HFFc6 (cell line): ENCODE measurements at regions not wholly inside any gene's neighbourhood (a gene's known extent, or its start where the extent isn't known, plus 50 kb on each side); places are given as distances from the start of the nearest gene placed in this dataset.
"Not testable (repeated sequence)": the region's sequence is repeated elsewhere in the genome, so short reads cannot be mapped to it uniquely, and the experiment has no call there.

Experiments used
- DNase-seq: peaks from one replicate; pipeline ENCODE4 v3.0.0-alpha.2; 2018
- H3K27ac Mint-ChIP-seq: 2 replicates; pipeline ENCODE4 v1.8.0; 2020; ENCODE audit warnings: mild to moderate bottlenecking, mixed read lengths
- H3K27me3 Mint-ChIP-seq: 2 replicates; pipeline ENCODE4 v1.8.0; 2021; ENCODE audit warnings: mild to moderate bottlenecking, moderate library complexity, mixed read lengths; ENCODE audit not compliant: insufficient read depth
- H3K36me3 Mint-ChIP-seq: 2 replicates; pipeline ENCODE4 v1.8.0; 2021; ENCODE audit warnings: low read depth, mixed read lengths
- H3K4me1 Mint-ChIP-seq: 2 replicates; pipeline ENCODE4 v1.8.0; 2020; ENCODE audit warnings: low read depth, mixed read lengths
- H3K4me3 Mint-ChIP-seq: 2 replicates; pipeline ENCODE4 v1.8.0; 2020; ENCODE audit warnings: mild to moderate bottlenecking, moderate library complexity, mixed read lengths
- H3K9me3 Mint-ChIP-seq: 2 replicates; pipeline ENCODE4 v1.8.0; 2020; ENCODE audit warnings: mild to moderate bottlenecking, mixed read lengths
- TF ChIP-seq, protein P1 (sequence below): fragments of 200-600 bp; sonication (generic); IDR thresholded peaks from 2 replicates; pipeline ENCODE4 v1.5.0; 2021; ENCODE audit warnings: antibody characterized with exemption, mild to moderate bottlenecking

DNA sequence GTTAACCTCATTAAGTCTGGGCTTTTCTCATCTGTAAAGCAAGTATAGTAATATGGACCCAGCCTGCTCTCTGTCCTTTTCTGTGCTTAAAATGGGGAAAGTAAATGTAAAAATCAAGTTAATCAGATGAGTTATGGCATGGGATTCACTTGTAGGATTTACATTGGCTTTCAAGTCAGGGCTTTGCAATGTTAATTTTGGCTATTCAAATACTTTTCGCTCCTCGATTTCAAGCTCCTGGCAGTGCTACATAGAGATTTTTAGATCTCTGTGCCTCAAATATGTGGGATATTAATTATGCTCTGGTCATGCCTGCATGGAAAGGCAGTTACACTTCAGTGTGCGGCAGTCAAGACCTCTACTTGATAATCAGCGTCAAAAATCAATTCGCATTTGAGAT lies 709.8 kb downstream of the LTN1 start:
- Mint-ChIP-seq H3K27ac (no peak overlapping the region; the same call in 1 of the 2 replicates), H3K4me1 (peaks cover 26% of the 10 kb centered on the region), H3K36me3 (peaks cover 10% of the 10 kb centered on the region; the same call in 1 of the 2 replicates), H3K27me3 (peaks cover 2% of the 10 kb centered on the region; the same call in 1 of the 2 replicates), H3K9me3 (peaks cover 5% of the 10 kb centered on the region), H3K4me3 (no peak overlapping the region)
- TF ChIP-seq, protein P1, sequence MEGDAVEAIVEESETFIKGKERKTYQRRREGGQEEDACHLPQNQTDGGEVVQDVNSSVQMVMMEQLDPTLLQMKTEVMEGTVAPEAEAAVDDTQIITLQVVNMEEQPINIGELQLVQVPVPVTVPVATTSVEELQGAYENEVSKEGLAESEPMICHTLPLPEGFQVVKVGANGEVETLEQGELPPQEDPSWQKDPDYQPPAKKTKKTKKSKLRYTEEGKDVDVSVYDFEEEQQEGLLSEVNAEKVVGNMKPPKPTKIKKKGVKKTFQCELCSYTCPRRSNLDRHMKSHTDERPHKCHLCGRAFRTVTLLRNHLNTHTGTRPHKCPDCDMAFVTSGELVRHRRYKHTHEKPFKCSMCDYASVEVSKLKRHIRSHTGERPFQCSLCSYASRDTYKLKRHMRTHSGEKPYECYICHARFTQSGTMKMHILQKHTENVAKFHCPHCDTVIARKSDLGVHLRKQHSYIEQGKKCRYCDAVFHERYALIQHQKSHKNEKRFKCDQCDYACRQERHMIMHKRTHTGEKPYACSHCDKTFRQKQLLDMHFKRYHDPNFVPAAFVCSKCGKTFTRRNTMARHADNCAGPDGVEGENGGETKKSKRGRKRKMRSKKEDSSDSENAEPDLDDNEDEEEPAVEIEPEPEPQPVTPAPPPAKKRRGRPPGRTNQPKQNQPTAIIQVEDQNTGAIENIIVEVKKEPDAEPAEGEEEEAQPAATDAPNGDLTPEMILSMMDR: no peak
- no peak for DNase-seq

DNA sequence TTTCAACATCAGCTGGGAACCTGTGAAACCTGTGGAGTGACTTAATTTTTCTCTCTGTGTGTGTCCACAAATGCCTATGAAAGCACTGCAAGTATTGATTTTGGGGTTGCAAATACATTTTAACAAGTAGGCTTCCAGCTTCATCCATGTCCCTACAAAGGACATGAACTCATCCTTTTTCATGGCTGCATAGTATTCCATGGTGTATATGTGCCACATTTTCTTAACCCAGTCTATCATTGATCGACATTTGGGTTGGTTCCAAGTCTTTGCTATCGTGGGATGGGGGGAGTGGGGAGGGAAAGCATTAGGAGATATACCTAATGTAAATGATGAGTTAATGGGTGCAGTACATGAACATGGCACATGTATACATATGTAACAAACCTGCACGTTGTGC lies 711.3 kb downstream of the LTN1 start:
- Mint-ChIP-seq H3K4me1 (peaks cover 26% of the 10 kb centered on the region), H3K36me3 (peaks cover 14% of the 10 kb centered on the region)
- not testable (repeated sequence) for H3K27ac Mint-ChIP-seq

DNA sequence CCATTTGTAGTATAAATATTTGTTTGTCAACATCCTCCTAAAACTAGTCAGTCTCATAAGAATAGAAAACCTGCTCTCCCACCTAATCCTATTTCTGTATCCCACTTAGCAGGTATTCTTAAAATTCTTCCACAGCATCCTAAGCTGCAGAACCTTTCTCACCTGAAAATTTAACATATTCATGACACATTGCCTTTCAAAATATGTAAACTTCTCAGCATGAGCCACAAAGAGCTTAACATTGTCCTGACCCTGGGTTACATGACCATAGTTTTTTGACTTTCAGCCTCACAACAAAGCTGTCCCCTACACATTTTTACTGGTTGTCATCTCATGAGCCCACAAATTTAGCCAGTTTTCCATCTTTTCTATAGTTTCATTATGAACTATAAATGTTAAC lies 712.1 kb downstream of the LTN1 start:
- peaks cover 14% of the 10 kb centered on the region for H3K36me3 Mint-ChIP-seq
- peaks cover 2% of the 10 kb centered on the region; the same call in 1 of the 2 replicates for H3K27me3 Mint-ChIP-seq
- TF ChIP-seq, protein P1: no peak
- DNase-seq: no peak
- H3K9me3 Mint-ChIP-seq: peaks cover 5% of the 10 kb centered on the region
- H3K4me1 Mint-ChIP-seq: peaks cover 26% of the 10 kb centered on the region
- no peak overlapping the region for H3K4me3 Mint-ChIP-seq
- no peak overlapping the region for H3K27ac Mint-ChIP-seq

More for the DNA sequence above, 711.3 kb downstream of the LTN1 start:
- not testable (repeated sequence) for H3K9me3 Mint-ChIP-seq, H3K4me3 Mint-ChIP-seq, H3K27me3 Mint-ChIP-seq, DNase-seq

DNA sequence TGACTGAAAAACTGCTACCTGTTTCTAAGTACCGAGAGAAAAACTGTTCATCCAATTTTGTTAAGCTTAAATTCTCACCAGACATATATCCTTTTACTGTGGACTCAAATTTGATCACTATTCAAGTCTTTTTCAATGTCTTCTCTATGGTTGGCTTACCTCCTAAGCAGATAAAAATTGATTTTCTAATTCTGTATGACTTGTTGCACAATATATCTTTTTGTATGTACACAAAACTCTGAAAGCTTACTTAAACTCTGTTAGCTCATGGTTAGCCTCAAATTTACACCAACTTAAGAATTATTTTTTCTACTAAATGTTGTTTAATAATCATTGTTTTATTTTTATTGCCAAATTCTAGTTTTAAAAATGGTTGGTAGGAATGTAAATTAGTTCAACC lies 715.4 kb downstream of the LTN1 start:
- peaks cover 5% of the 10 kb centered on the region for H3K9me3 Mint-ChIP-seq
- H3K27me3 Mint-ChIP-seq: peaks cover under 1% of the 10 kb centered on the region
- no peak for DNase-seq
- no peak overlapping the region for H3K4me3 Mint-ChIP-seq
- TF ChIP-seq, protein P1: no peak
- peaks cover 9% of the 10 kb centered on the region for H3K36me3 Mint-ChIP-seq
- H3K4me1 Mint-ChIP-seq: peaks cover 8% of the 10 kb centered on the region
- H3K27ac Mint-ChIP-seq: no peak overlapping the region

DNA sequence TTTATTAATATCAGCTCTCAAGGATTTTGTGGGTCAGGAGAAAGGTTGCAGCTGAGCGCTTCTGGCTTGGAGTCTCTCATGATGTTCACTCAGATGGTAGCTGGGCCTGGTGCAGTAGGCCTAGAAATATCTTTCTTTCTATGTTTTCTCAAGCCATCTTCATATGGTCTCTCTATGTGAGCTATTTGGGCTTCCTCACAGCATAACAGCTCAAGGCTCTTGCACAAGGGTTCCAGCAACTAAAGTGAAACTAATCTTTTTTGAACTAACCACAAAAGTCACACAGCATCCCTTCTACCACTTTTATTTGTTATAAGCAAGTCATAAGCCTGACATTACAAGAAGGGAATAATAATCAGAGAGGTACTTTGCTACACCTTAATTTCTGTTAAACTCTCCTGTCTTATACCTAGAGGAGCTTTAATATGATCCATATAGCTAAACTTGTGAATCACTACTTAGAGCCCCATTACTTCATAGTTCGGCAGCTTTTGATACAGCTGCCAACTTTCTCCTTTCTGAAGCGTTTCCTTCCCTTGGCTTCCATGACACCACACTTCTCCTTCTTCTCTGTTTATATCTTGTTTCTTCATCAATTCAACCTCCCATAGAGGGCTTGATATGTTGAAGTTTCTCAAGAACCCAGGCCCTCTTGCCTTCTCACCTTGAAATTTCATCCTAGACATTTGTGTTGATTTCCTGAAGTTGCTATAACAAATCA lies 720.2 kb downstream of the LTN1 start:
- no peaks in the 10 kb centered on the region; the same call in 1 of the 2 replicates for H3K27me3 Mint-ChIP-seq
- peaks cover 9% of the 10 kb centered on the region for H3K4me1 Mint-ChIP-seq
- H3K4me3 Mint-ChIP-seq: no peak overlapping the region
- DNase-seq: no peak
- no peaks in the 10 kb centered on the region; the same call in 1 of the 2 replicates for H3K9me3 Mint-ChIP-seq
- no peak overlapping the region; the same call in 1 of the 2 replicates for H3K27ac Mint-ChIP-seq
- TF ChIP-seq, protein P1: no peak
- H3K36me3 Mint-ChIP-seq: peaks cover 4% of the 10 kb centered on the region; the same call in 1 of the 2 replicates

DNA sequence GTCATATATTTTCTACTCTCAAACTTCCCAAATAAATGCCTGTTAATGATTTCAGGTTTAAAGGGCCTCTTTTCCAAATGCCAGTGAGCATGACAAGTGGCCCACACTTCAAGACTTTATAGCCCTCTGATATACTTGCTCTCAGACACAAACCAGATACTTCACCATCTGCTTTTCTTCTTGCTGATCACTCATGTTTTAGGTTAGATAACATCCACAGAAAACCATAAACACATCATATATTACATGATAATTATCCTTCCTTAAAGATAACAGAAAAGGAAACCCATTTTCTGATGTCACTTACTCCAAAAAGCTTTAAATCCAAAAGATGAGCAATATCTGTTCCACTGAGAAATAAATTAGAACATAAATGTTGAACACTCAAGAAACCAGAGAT lies 723.5 kb downstream of the LTN1 start:
- no peaks in the 10 kb centered on the region for H3K9me3 Mint-ChIP-seq

More for the DNA sequence above, 723.5 kb downstream of the LTN1 start:
- Mint-ChIP-seq H3K27me3 (no peaks in the 10 kb centered on the region), H3K4me1 (peaks cover 15% of the 10 kb centered on the region), H3K27ac (no peak overlapping the region), H3K36me3 (no peaks in the 10 kb centered on the region), H3K4me3 (no peak overlapping the region)
- TF ChIP-seq, protein P1: no peak
- no peak for DNase-seq
